WTC11 (cell line): ENCODE measurements at regions not wholly inside any gene's neighbourhood (a gene's known extent, or its start where the extent isn't known, plus 50 kb on each side); places are given as distances from the start of the nearest gene placed in this dataset.

Experiments used
- ATAC-seq: fragments of 200-7000 bp; cut with Tn5 transposase; 2 replicates; pipeline ENCODE4 v1.10.0; 2021; ENCODE audit warnings: mild to moderate bottlenecking, moderate library complexity
- CTCF ChIA-PET: fragments of 300-600 bp; sonication (Branson Sonifier 250); formaldehyde crosslinking; loops from one replicate; lab custom pipeline; 2021; ENCODE audit warnings: antibody characterized with exemption; lab: Charles Lee
- POLR2A ChIA-PET: fragments of 350-600 bp; sonication (Branson Sonifier 250); formaldehyde crosslinking; loops from one replicate; lab custom pipeline; 2021; ENCODE audit warnings: antibody characterized with exemption; lab: Charles Lee
- DNase-seq: peaks from one replicate; pipeline ENCODE4 v3.0.0; 2021; ENCODE audit warnings: low spot score
- H3K27ac Mint-ChIP-seq: 2 replicates; pipeline ENCODE4 v1.8.0; 2021; ENCODE audit warnings: mixed read lengths
- H3K27me3 Mint-ChIP-seq: 2 replicates; pipeline ENCODE4 v1.8.0; 2021; ENCODE audit warnings: low read depth, mild to moderate bottlenecking, moderate library complexity, mixed read lengths
- H3K36me3 Mint-ChIP-seq: 2 replicates; pipeline ENCODE4 v1.8.0; 2021; ENCODE audit warnings: mixed read lengths
- H3K4me1 Mint-ChIP-seq: 2 replicates; pipeline ENCODE4 v1.8.0; 2022; ENCODE audit warnings: mixed read lengths
- H3K4me3 Mint-ChIP-seq: 2 replicates; pipeline ENCODE4 v1.8.0; 2021; ENCODE audit warnings: mild to moderate bottlenecking, moderate library complexity, mixed read lengths
- H3K9me3 Mint-ChIP-seq: 2 replicates; pipeline ENCODE4 v1.8.0; 2021; ENCODE audit warnings: mixed read lengths
- CDX4 ChIP-seq: fragments of 250-450 bp; sonication (Bioruptor Pico); IDR thresholded peaks from 2 replicates; pipeline ENCODE4 v1.9.0; 2021; ENCODE audit warnings: moderate library complexity, mild to moderate bottlenecking, inconsistent platforms, borderline replicate concordance
- EMX1 ChIP-seq: fragments of 250-450 bp; sonication (Bioruptor Pico); IDR thresholded peaks from 2 replicates; pipeline ENCODE4 v1.8.0; 2021; ENCODE audit warnings: mild to moderate bottlenecking
- ETV6 ChIP-seq: sonication (generic); formaldehyde crosslinking; IDR thresholded peaks from 2 replicates; pipeline ENCODE4 v1.8.1; 2022; ENCODE audit warnings: mild to moderate bottlenecking, missing genetic modification reagents
- FOXJ3 ChIP-seq: sonication (generic); formaldehyde crosslinking; IDR thresholded peaks from 2 replicates; pipeline ENCODE4 v1.9.0; 2021; ENCODE audit warnings: missing genetic modification reagents, mild to moderate bottlenecking, borderline replicate concordance
- FOXK1 ChIP-seq: sonication (generic); formaldehyde crosslinking; IDR thresholded peaks from 2 replicates; pipeline ENCODE4 v1.8.0; 2022; ENCODE audit warnings: mild to moderate bottlenecking, moderate library complexity, missing genetic modification reagents
- GABPB1 ChIP-seq: sonication (generic); formaldehyde crosslinking; IDR thresholded peaks from 2 replicates; pipeline ENCODE4 v1.8.1; 2023; ENCODE audit warnings: mild to moderate bottlenecking, missing genetic modification reagents
- GTF2I ChIP-seq: fragments of 250-450 bp; sonication (Bioruptor Pico); conservative IDR thresholded peaks from 2 replicates; pipeline ENCODE4 v1.4.0; 2021; ENCODE audit warnings: mild to moderate bottlenecking
- JAZF1 ChIP-seq: fragments of 250-450 bp; sonication (Bioruptor Pico); IDR thresholded peaks from 2 replicates; pipeline ENCODE4 v1.9.0; 2021; ENCODE audit warnings: moderate library complexity, mild to moderate bottlenecking, inconsistent platforms
- MXD4 ChIP-seq: fragments of 250-450 bp; sonication (Bioruptor Pico); IDR thresholded peaks from 2 replicates; pipeline ENCODE4 v1.8.0; 2021; ENCODE audit warnings: mild to moderate bottlenecking, moderate library complexity, borderline replicate concordance
- RELA ChIP-seq: sonication (generic); formaldehyde crosslinking; IDR thresholded peaks from 2 replicates; pipeline ENCODE4 v1.8.1; 2022; ENCODE audit warnings: missing genetic modification reagents, mild to moderate bottlenecking, borderline replicate concordance
- RORB ChIP-seq: fragments of 250-450 bp; sonication (Bioruptor Pico); IDR thresholded peaks from 2 replicates; pipeline ENCODE4 v1.9.0; 2021; ENCODE audit warnings: mild to moderate bottlenecking
- USF2 ChIP-seq: sonication (generic); formaldehyde crosslinking; IDR thresholded peaks from 2 replicates; pipeline ENCODE4 v1.8.1; 2023; ENCODE audit warnings: mild to moderate bottlenecking, missing genetic modification reagents, moderate library complexity
- ZBTB43 ChIP-seq: sonication (generic); formaldehyde crosslinking; IDR thresholded peaks from 2 replicates; pipeline ENCODE4 v1.8.1; 2023; ENCODE audit warnings: mild to moderate bottlenecking, missing genetic modification reagents
- ZNF138 ChIP-seq: sonication (generic); formaldehyde crosslinking; conservative IDR thresholded peaks from 2 replicates; pipeline ENCODE4 v1.8.1; 2022; ENCODE audit warnings: mild to moderate bottlenecking, moderate library complexity, missing genetic modification reagents
- ZNF532 ChIP-seq: fragments of 250-450 bp; sonication (Bioruptor Pico); IDR thresholded peaks from 2 replicates; pipeline ENCODE4 v1.9.0; 2021; ENCODE audit warnings: mild to moderate bottlenecking, borderline replicate concordance
- ZSCAN18 ChIP-seq: fragments of 250-450 bp; sonication (Bioruptor Pico); IDR thresholded peaks from 2 replicates; pipeline ENCODE4 v2.1.2; 2022; ENCODE audit warnings: mild to moderate bottlenecking, moderate library complexity
- TF ChIP-seq, protein P1 (sequence below): sonication (generic); formaldehyde crosslinking; IDR thresholded peaks from 2 replicates; pipeline ENCODE4 v1.8.0; 2022; ENCODE audit warnings: mild to moderate bottlenecking, missing genetic modification reagents
- TF ChIP-seq, protein P2 (sequence below): sonication (generic); formaldehyde crosslinking; IDR thresholded peaks from 2 replicates; pipeline ENCODE4 v1.8.1; 2022; ENCODE audit warnings: missing genetic modification reagents, borderline replicate concordance
- TF ChIP-seq, protein P3 (sequence below): sonication (generic); formaldehyde crosslinking; IDR thresholded peaks from 2 replicates; pipeline ENCODE4 v1.8.0; 2022; ENCODE audit warnings: mild to moderate bottlenecking, missing genetic modification reagents

DNA sequence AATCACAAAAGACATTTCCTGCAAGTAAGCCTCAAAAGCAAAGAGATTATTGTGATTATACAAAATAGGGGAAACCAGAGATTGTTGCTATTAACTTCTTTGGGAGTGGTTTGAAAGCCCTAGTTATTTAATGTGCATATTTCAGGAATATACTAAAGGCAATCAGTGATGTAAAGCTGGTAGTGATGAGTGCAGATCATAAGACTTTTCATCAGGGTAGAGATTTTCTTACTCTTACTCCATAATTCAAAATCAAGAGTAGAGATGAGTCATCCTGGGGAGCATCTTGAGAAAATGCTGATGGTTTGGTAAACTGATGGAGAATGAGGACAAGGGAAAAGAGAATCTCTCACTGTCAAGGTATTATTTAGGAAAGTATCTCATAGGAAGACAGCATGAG, 309.5 kb downstream of the FBXO15 start:
- Mint-ChIP-seq H3K4me3 (no peak overlapping the region), H3K36me3 (no peaks in the 10 kb centered on the region), H3K4me1 (peaks cover 10% of the 10 kb centered on the region), H3K27ac (no peak overlapping the region), H3K9me3 (no peaks in the 10 kb centered on the region), H3K27me3 (no peaks in the 10 kb centered on the region)
- no peak for TF ChIP-seq RELA
- TF ChIP-seq RORB (CRISPR knock-in tag) = no peak
- no peak for TF ChIP-seq EMX1 (CRISPR knock-in tag)
- no peak for TF ChIP-seq MXD4 (CRISPR knock-in tag)
- TF ChIP-seq ZNF138 (CRISPR knock-in tag) = no peak
- no peak for TF ChIP-seq FOXJ3
- TF ChIP-seq FOXK1 (CRISPR knock-in tag) = no peak
- TF ChIP-seq JAZF1 = no peak
- TF ChIP-seq USF2 = no peak
- TF ChIP-seq ZSCAN18 (CRISPR knock-in tag) = no peak
- no peak for TF ChIP-seq GTF2I
- TF ChIP-seq, protein P1, sequence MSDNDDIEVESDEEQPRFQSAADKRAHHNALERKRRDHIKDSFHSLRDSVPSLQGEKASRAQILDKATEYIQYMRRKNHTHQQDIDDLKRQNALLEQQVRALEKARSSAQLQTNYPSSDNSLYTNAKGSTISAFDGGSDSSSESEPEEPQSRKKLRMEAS (CRISPR knock-in tag) = no peak
- no peak for TF ChIP-seq CDX4 (CRISPR knock-in tag)
- no peak for DNase-seq
- ATAC-seq = no peak
- POLR2A ChIA-PET = no interaction called here
- CTCF ChIA-PET = no interaction called here

GRCh38 chr18:73835656-73836364, 311.8 kb downstream of the FBXO15 start:
- Mint-ChIP-seq H3K27ac (no peak overlapping the region), H3K9me3 (no peaks in the 10 kb centered on the region), H3K27me3 (no peaks in the 10 kb centered on the region; the same call in 1 of the 2 replicates), H3K4me3 (no peak overlapping the region), H3K36me3 (no peaks in the 10 kb centered on the region), H3K4me1 (no peaks in the 10 kb centered on the region)
- ChIA-PET CTCF (no interaction called here), POLR2A (no interaction called here)
- no peak for ATAC-seq
- TF ChIP-seq GABPB1 (CRISPR knock-in tag) = no peak
- TF ChIP-seq, protein P2, sequence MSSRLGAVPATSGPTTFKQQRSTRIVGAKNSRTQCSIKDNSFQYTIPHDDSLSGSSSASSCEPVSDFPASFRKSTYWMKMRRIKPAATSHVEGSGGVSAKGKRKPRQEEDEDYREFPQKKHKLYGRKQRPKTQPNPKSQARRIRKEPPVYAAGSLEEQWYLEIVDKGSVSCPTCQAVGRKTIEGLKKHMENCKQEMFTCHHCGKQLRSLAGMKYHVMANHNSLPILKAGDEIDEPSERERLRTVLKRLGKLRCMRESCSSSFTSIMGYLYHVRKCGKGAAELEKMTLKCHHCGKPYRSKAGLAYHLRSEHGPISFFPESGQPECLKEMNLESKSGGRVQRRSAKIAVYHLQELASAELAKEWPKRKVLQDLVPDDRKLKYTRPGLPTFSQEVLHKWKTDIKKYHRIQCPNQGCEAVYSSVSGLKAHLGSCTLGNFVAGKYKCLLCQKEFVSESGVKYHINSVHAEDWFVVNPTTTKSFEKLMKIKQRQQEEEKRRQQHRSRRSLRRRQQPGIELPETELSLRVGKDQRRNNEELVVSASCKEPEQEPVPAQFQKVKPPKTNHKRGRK (CRISPR knock-in tag) = no peak
- TF ChIP-seq, protein P3, sequence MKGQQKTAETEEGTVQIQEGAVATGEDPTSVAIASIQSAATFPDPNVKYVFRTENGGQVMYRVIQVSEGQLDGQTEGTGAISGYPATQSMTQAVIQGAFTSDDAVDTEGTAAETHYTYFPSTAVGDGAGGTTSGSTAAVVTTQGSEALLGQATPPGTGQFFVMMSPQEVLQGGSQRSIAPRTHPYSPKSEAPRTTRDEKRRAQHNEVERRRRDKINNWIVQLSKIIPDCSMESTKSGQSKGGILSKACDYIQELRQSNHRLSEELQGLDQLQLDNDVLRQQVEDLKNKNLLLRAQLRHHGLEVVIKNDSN = no peak
- no peak for TF ChIP-seq ZBTB43 (CRISPR knock-in tag)
- TF ChIP-seq ETV6 = no peak
- TF ChIP-seq ZNF532 (CRISPR knock-in tag) = no peak
- DNase-seq = no peak
